ENCODE measurements at regions not wholly inside any gene's neighbourhood (a gene's known extent, or its start where the extent isn't known, plus 50 kb on each side); places are given as distances from the start of the nearest gene placed in this dataset.

- no peak for TF ChIP-seq FOXK2 (IDR thresholded peaks at IDR 0.05)
- TF ChIP-seq HDGF (IDR thresholded peaks at IDR 0.05; ENCODE audit: borderline replicate concordance), result no peak
- no peak for TF ChIP-seq BHLHE40 (IDR thresholded peaks at IDR 0.05; ENCODE audit: borderline replicate concordance)
- TF ChIP-seq LEF1 (IDR thresholded peaks at IDR 0.05; ENCODE audit: borderline replicate concordance), result no peak
- TF ChIP-seq L3MBTL2 (conservative IDR thresholded peaks at IDR 0.05), result no peak
- no peak for TF ChIP-seq FOXM1 (IDR thresholded peaks at IDR 0.05; ENCODE audit: borderline replicate concordance)
Measured at GRCh38 chr16:65429504-65430181, 307.8 kb upstream of the CDH11 start.

Data from HEK293T (cell line).